IMR-90 (cell line): ENCODE measurements at regions not wholly inside any gene's neighbourhood (a gene's known extent, or its start where the extent isn't known, plus 50 kb on each side); places are given as distances from the start of the nearest gene placed in this dataset.

Source experiments
- ATAC-seq: fragments of 200-7000 bp; cut with Tn5 transposase; 2 replicates; pipeline ENCODE4 v1.9.1; 2020; ENCODE audit warnings: low read depth, mild to moderate bottlenecking, moderate library complexity
- BruUV-seq: library from RNA; stranded (reverse); fragments of 400-500 nt; replicated peaks from 2 replicates; lab custom pipeline; 2021; lab: Mats Ljungman, UMichigan
- CTCF ChIA-PET: fragments of 300-600 bp; formaldehyde crosslinking; extraction: SDS; loops from one replicate; lab custom pipeline; 2021; ENCODE audit warnings: antibody characterized with exemption; lab: Yijun Ruan, JAX
- POLR2A ChIA-PET: fragments of 300-600 bp; sonication (Branson Sonifier 250); formaldehyde crosslinking; loops from one replicate; lab custom pipeline; 2022; ENCODE audit warnings: antibody characterized with exemption; ENCODE audit not compliant: unreplicated experiment; lab: Charles Lee
- DNase-seq: peaks from one replicate; pipeline ENCODE4 v3.0.0; 2013
- H2AFZ ChIP-seq: replicated peaks from 2 replicates; pipeline ENCODE3; 2013; ENCODE audit warnings: low read length, mild to moderate bottlenecking; ENCODE audit not compliant: poor library complexity
- H2AK5ac ChIP-seq: 2 replicates; pipeline ENCODE4 v1.6.1; 2013; ENCODE audit warnings: low read depth, low read length, inconsistent platforms
- H2AK9ac ChIP-seq: replicated peaks from 2 replicates; pipeline ENCODE3; 2013; ENCODE audit warnings: mild to moderate bottlenecking, low read depth, low read length, moderate library complexity; ENCODE audit not compliant: poor library complexity
- H2BK120ac ChIP-seq: 2 replicates; pipeline ENCODE4 v1.6.1; 2013; ENCODE audit warnings: low read depth, low read length, inconsistent platforms
- H2BK15ac ChIP-seq: 3 replicates; pipeline ENCODE4 v1.6.1; 2013; ENCODE audit warnings: low read depth, low read length, inconsistent platforms
- H2BK20ac ChIP-seq: 2 replicates; pipeline ENCODE4 v1.6.1; 2013; ENCODE audit warnings: low read depth, mild to moderate bottlenecking, inconsistent platforms, low read length, moderate library complexity
- H2BK5ac ChIP-seq: 2 replicates; pipeline ENCODE4 v1.6.1; 2013; ENCODE audit warnings: mild to moderate bottlenecking, low read depth, low read length, inconsistent platforms; ENCODE audit not compliant: poor library complexity, severe bottlenecking
- H3K14ac ChIP-seq: replicated peaks from 2 replicates; pipeline ENCODE4 v1.6.1; 2013; ENCODE audit warnings: low read depth, low read length, inconsistent platforms
- H3K18ac ChIP-seq: 2 replicates; pipeline ENCODE4 v1.6.1; 2013; ENCODE audit warnings: low read depth, low read length, control low read depth
- H3K23ac ChIP-seq: 2 replicates; pipeline ENCODE4 v1.6.1; 2013; ENCODE audit warnings: low read depth, low read length, inconsistent platforms
- H3K27ac ChIP-seq: 2 replicates; pipeline ENCODE4 v1.5.1; 2013; ENCODE audit warnings: mild to moderate bottlenecking, control low read depth, low read length; ENCODE audit not compliant: insufficient read depth
- H3K27me3 ChIP-seq: 2 replicates; pipeline ENCODE4 v1.6.1; 2013; ENCODE audit warnings: low read length; ENCODE audit not compliant: control insufficient read depth, insufficient read depth
- H3K36me3 ChIP-seq: 2 replicates; pipeline ENCODE4 v1.6.1; 2013; ENCODE audit warnings: low read length, mixed read lengths; ENCODE audit not compliant: control insufficient read depth, insufficient read depth
- H3K4ac ChIP-seq: 2 replicates; pipeline ENCODE4 v1.6.1; 2013; ENCODE audit warnings: low read depth, low read length, inconsistent platforms
- H3K4me1 ChIP-seq: 2 replicates; pipeline ENCODE4 v1.6.1; 2013; ENCODE audit warnings: low read length, mixed read lengths; ENCODE audit not compliant: control insufficient read depth, insufficient read depth
- H3K4me2 ChIP-seq: 2 replicates; pipeline ENCODE4 v1.6.1; 2013; ENCODE audit warnings: low read depth, mild to moderate bottlenecking, control low read depth, low read length, moderate library complexity
- H3K4me3 ChIP-seq: 2 replicates; pipeline ENCODE4 v1.5.1; 2013; ENCODE audit warnings: low read depth, mild to moderate bottlenecking, control low read depth, low read length, moderate library complexity; ENCODE audit not compliant: insufficient read depth
- H3K56ac ChIP-seq: 2 replicates; pipeline ENCODE4 v1.6.1; 2013; ENCODE audit warnings: low read length, inconsistent platforms; ENCODE audit not compliant: insufficient read depth; ENCODE audit errors: extremely low read depth
- H3K79me1 ChIP-seq, 2 experiments: 2 replicates each; pipeline ENCODE4 v1.6.1; 2013; ENCODE audit warnings: low read length in 2 of 2, inconsistent platforms in 1 of 2, low read depth in 1 of 2
- H3K9ac ChIP-seq: 2 replicates; pipeline ENCODE4 v1.6.1; 2013; ENCODE audit warnings: low read depth, low read length, control low read depth
- H3K9me1 ChIP-seq: 2 replicates; pipeline ENCODE4 v1.6.1; 2013; ENCODE audit warnings: low read length, inconsistent platforms; ENCODE audit not compliant: insufficient read depth
- H3K9me3 ChIP-seq: 2 replicates; pipeline ENCODE4 v1.6.1; 2013; ENCODE audit warnings: low read length; ENCODE audit not compliant: control insufficient read depth, insufficient read depth
- H4K20me1 ChIP-seq: 2 replicates; pipeline ENCODE4 v1.6.1; 2013; ENCODE audit warnings: low read length, inconsistent platforms; ENCODE audit not compliant: insufficient read depth
- H4K5ac ChIP-seq: 2 replicates; pipeline ENCODE4 v1.6.1; 2013; ENCODE audit warnings: mild to moderate bottlenecking, low read depth, low read length, control low read depth
- H4K8ac ChIP-seq, 2 experiments: 2 replicates each; pipeline ENCODE4 v1.6.1; 2013; ENCODE audit warnings: low read depth in 2 of 2, low read length in 2 of 2, control low read depth in 1 of 2, inconsistent platforms in 1 of 2
- H4K91ac ChIP-seq: 2 replicates; pipeline ENCODE4 v1.6.1; 2013; ENCODE audit warnings: low read depth, low read length, inconsistent platforms; ENCODE audit not compliant: insufficient read depth
- BHLHE40 ChIP-seq: fragments of 150-350 bp; IDR thresholded peaks from 2 replicates; pipeline ENCODE4 v1.6.1; 2016; ENCODE audit warnings: mild to moderate bottlenecking, low read depth, low read length
- CEBPB ChIP-seq: IDR thresholded peaks from 2 replicates; pipeline ENCODE4 v1.6.1; 2012; ENCODE audit warnings: low read depth, low read length, improper control_type of control experiment
- CHD1 ChIP-seq: IDR thresholded peaks from 2 replicates; pipeline ENCODE4 v1.6.1; 2012; ENCODE audit warnings: low read depth, low read length, improper control_type of control experiment
- FOS ChIP-seq: fragments of 150-350 bp; IDR thresholded peaks from 2 replicates; pipeline ENCODE4 v1.6.1; 2016; ENCODE audit warnings: low read depth, low read length
- MAFK ChIP-seq: IDR thresholded peaks from 2 replicates; pipeline ENCODE4 v1.6.1; 2012; ENCODE audit warnings: low read depth, low read length, improper control_type of control experiment
- MAZ ChIP-seq: IDR thresholded peaks from 2 replicates; pipeline ENCODE4 v1.6.1; 2012; ENCODE audit warnings: low read depth, mild to moderate bottlenecking, low read length, improper control_type of control experiment, moderate library complexity, borderline replicate concordance
- MXI1 ChIP-seq: IDR thresholded peaks from 2 replicates; pipeline ENCODE4 v1.6.1; 2012; ENCODE audit warnings: low read depth, mild to moderate bottlenecking, low read length, moderate library complexity, borderline replicate concordance
- NFE2L2 ChIP-seq: fragments of 150-350 bp; IDR thresholded peaks from 2 replicates; pipeline ENCODE4 v1.6.1; 2016; ENCODE audit warnings: low read depth, mild to moderate bottlenecking, low read length
- POLR2A ChIP-seq: IDR thresholded peaks from 2 replicates; pipeline ENCODE4 v1.6.1; 2012; ENCODE audit warnings: mild to moderate bottlenecking, low read depth, low read length
- RAD21 ChIP-seq: IDR thresholded peaks from 2 replicates; pipeline ENCODE4 v1.6.1; 2012; ENCODE audit warnings: low read length, improper control_type of control experiment
- RFX5 ChIP-seq: IDR thresholded peaks from 2 replicates; pipeline ENCODE4 v1.8.0; 2012; ENCODE audit warnings: low read depth, mild to moderate bottlenecking, low read length, moderate library complexity
- SMC3 ChIP-seq: fragments of 150-350 bp; IDR thresholded peaks from 2 replicates; pipeline ENCODE4 v1.6.1; 2016; ENCODE audit warnings: low read depth, mild to moderate bottlenecking, antibody characterized with exemption, low read length, moderate library complexity
- WGBS, 2 experiments: methylation state at CpG; one replicate each; pipeline versions ENCODE4 v1.1.5 to v1.1.7; 2013; ENCODE audit warnings: missing lambda C conversion rate in 2 of 2; ENCODE audit not compliant: insufficient read length in 1 of 2; ENCODE audit errors: extremely low coverage in 2 of 2; 5-methylcytosine and 5-hydroxymethylcytosine counted together
- dilution Hi-C: fragments of 300-500 bp; cut with HindIII; formaldehyde crosslinking; loops from one replicate; pipeline ENCODE4 v1.14.3; 2018; ENCODE audit warnings: low sequenced_read_pairs; ENCODE audit not compliant: unreplicated experiment
- in situ Hi-C: fragments of 300-500 bp; cut with MboI; formaldehyde crosslinking; loops from 3 replicates; pipeline ENCODE4 v1.14.3; 2019; ENCODE audit warnings: low sequenced_read_pairs, inconsistent platforms, mixed read lengths
- intact Hi-C: fragments of 100-400 bp; cut with micrococcal nuclease; formaldehyde crosslinking; loops from 2 replicates; pipeline ENCODE4 v1.10.0; 2022
- TF ChIP-seq, protein P1 (sequence below): conservative IDR thresholded peaks from 2 replicates; pipeline ENCODE4 v1.5.1; 2012; ENCODE audit warnings: mild to moderate bottlenecking, low read depth, low read length, improper control_type of control experiment
- TF ChIP-seq, protein P2 (sequence below): fragments of 150-350 bp; IDR thresholded peaks from 2 replicates; pipeline ENCODE4 v1.6.1; 2016; ENCODE audit warnings: low read depth, mild to moderate bottlenecking, low read length, moderate library complexity, borderline replicate concordance
- TF ChIP-seq, protein P3 (sequence below): fragments of 150-350 bp; IDR thresholded peaks from 2 replicates; pipeline ENCODE4 v1.6.1; 2017; ENCODE audit warnings: mild to moderate bottlenecking, antibody characterized with exemption, low read length, low read depth

DNA sequence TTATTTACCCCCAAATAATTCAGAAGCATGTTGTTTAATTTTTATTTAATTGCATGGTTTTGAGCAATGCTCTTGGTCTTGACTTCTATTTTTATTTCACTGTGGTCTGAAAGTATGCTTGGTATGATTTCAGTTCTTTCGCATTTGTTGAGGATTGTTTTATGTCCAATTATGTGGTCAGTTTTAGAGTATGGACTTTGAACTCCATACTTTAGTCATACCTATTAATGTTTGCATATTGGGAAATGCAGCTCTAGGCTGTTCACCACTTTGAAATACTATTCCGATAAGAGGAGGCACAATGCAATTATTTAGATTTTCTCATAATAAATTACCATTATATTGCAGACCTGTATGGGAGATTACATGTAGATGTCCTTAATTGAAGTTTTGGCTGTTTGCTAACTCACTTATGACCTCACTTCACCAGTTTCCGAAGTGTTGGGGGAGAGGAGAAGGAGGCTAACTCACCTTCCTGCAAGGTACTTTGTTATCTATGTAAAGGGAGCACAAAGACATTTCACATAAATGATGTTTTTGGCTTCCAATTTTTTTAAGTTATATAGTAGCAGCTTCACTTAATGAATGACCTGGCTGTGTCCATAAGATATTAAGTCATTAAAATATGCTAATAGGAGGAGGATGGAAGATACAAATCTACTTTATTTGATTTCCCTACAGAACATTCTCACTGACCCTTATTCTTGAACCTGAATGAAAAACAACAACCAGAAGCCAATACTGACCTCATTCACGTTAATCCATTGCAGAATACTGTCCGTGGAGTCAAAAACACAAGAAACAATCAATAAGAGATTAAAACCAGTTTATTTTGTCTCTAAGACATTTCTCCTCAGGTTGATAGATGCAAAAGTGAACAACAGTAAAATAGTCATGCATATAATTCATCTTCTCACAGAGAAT, 970.3 kb upstream of the ARRDC3 start:
- no TSS peak for BruUV-seq
- Histone ChIP-seq H3K79me1 (no peaks in the 10 kb centered on the region), H2BK120ac (no peak overlapping the region), H3K9me3 (0 out of 2 replicates have a peak, but pooled peaks cover 3% of the 10 kb centered on the region), H3K14ac (no peak overlapping the region), H4K8ac (no peak overlapping the region), H3K9ac (no peak overlapping the region), H3K23ac (no peak overlapping the region), H3K27ac (no peak overlapping the region), H2BK20ac (no peak overlapping the region), H3K4ac (no peak overlapping the region), H2BK15ac (no peak overlapping the region), H3K9me1 (no peaks in the 10 kb centered on the region), H2BK5ac (no peak overlapping the region), H2AK5ac (no peak overlapping the region), H4K5ac (no peak overlapping the region; the same call in 1 of the 2 replicates), H3K4me1 (peaks cover 1% of the 10 kb centered on the region; the same call in 1 of the 2 replicates), H3K4me3 (no peak overlapping the region), H3K18ac (peak overlapping the region; percentile 36; the same call in 1 of the 2 replicates), H3K4me2 (peak overlapping the region; percentile 50; the same call in 1 of the 2 replicates), H4K91ac (no peak overlapping the region), H4K20me1 (no peaks in the 10 kb centered on the region), H3K36me3 (no peaks in the 10 kb centered on the region), H3K56ac (no peak overlapping the region), H2AFZ (no peak overlapping the region), H3K27me3 (no peaks in the 10 kb centered on the region), H2AK9ac (no peak overlapping the region)
- peak; percentile 56; the same call in 1 of the 2 replicates for ATAC-seq
- ChIA-PET CTCF (no interaction called here), POLR2A (no interaction called here)
- DNase-seq = peak; percentile 64
- dilution Hi-C loops = no loop called here
- in situ Hi-C loops = no loop called here
- intact Hi-C loops = no loop called here
- no CpG with 5 or more reads among the region's 5 CpGs for WGBS, 2 experiments
- TF ChIP-seq CEBPB (no peak), BHLHE40 (no peak), NFE2L2 (no peak), CHD1 (no peak), MAZ (no peak), MXI1 (no peak), RFX5 (no peak), POLR2A (no peak), MAFK (no peak), FOS (no peak), SMC3 (no peak), RAD21 (no peak)
- TF ChIP-seq, protein P1, sequence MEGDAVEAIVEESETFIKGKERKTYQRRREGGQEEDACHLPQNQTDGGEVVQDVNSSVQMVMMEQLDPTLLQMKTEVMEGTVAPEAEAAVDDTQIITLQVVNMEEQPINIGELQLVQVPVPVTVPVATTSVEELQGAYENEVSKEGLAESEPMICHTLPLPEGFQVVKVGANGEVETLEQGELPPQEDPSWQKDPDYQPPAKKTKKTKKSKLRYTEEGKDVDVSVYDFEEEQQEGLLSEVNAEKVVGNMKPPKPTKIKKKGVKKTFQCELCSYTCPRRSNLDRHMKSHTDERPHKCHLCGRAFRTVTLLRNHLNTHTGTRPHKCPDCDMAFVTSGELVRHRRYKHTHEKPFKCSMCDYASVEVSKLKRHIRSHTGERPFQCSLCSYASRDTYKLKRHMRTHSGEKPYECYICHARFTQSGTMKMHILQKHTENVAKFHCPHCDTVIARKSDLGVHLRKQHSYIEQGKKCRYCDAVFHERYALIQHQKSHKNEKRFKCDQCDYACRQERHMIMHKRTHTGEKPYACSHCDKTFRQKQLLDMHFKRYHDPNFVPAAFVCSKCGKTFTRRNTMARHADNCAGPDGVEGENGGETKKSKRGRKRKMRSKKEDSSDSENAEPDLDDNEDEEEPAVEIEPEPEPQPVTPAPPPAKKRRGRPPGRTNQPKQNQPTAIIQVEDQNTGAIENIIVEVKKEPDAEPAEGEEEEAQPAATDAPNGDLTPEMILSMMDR = no peak
- TF ChIP-seq, protein P2, sequence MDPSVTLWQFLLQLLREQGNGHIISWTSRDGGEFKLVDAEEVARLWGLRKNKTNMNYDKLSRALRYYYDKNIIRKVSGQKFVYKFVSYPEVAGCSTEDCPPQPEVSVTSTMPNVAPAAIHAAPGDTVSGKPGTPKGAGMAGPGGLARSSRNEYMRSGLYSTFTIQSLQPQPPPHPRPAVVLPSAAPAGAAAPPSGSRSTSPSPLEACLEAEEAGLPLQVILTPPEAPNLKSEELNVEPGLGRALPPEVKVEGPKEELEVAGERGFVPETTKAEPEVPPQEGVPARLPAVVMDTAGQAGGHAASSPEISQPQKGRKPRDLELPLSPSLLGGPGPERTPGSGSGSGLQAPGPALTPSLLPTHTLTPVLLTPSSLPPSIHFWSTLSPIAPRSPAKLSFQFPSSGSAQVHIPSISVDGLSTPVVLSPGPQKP = no peak
- TF ChIP-seq, protein P3, sequence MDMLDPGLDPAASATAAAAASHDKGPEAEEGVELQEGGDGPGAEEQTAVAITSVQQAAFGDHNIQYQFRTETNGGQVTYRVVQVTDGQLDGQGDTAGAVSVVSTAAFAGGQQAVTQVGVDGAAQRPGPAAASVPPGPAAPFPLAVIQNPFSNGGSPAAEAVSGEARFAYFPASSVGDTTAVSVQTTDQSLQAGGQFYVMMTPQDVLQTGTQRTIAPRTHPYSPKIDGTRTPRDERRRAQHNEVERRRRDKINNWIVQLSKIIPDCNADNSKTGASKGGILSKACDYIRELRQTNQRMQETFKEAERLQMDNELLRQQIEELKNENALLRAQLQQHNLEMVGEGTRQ = no peak
